IMR-90 (cell line): ENCODE measurements at regions not wholly inside any gene's neighbourhood (a gene's known extent, or its start where the extent isn't known, plus 50 kb on each side); places are given as distances from the start of the nearest gene placed in this dataset.

Experiments
- ATAC-seq: fragments of 200-7000 bp; cut with Tn5 transposase; 2 replicates; pipeline ENCODE4 v1.9.1; 2020; ENCODE audit warnings: low read depth, mild to moderate bottlenecking, moderate library complexity
- BruUV-seq: library from RNA; stranded (reverse); fragments of 400-500 nt; replicated peaks from 2 replicates; lab custom pipeline; 2021; lab: Mats Ljungman, UMichigan
- CTCF ChIA-PET: fragments of 300-600 bp; formaldehyde crosslinking; extraction: SDS; loops from one replicate; lab custom pipeline; 2021; ENCODE audit warnings: antibody characterized with exemption; lab: Yijun Ruan, JAX
- POLR2A ChIA-PET: fragments of 300-600 bp; sonication (Branson Sonifier 250); formaldehyde crosslinking; loops from one replicate; lab custom pipeline; 2022; ENCODE audit warnings: antibody characterized with exemption; ENCODE audit not compliant: unreplicated experiment; lab: Charles Lee
- DNase-seq: peaks from one replicate; pipeline ENCODE4 v3.0.0; 2013
- H2AFZ ChIP-seq: replicated peaks from 2 replicates; pipeline ENCODE3; 2013; ENCODE audit warnings: low read length, mild to moderate bottlenecking; ENCODE audit not compliant: poor library complexity
- H2AK5ac ChIP-seq: 2 replicates; pipeline ENCODE4 v1.6.1; 2013; ENCODE audit warnings: low read depth, low read length, inconsistent platforms
- H2AK9ac ChIP-seq: replicated peaks from 2 replicates; pipeline ENCODE3; 2013; ENCODE audit warnings: mild to moderate bottlenecking, low read depth, low read length, moderate library complexity; ENCODE audit not compliant: poor library complexity
- H2BK120ac ChIP-seq: 2 replicates; pipeline ENCODE4 v1.6.1; 2013; ENCODE audit warnings: low read depth, low read length, inconsistent platforms
- H2BK15ac ChIP-seq: 3 replicates; pipeline ENCODE4 v1.6.1; 2013; ENCODE audit warnings: low read depth, low read length, inconsistent platforms
- H2BK20ac ChIP-seq: 2 replicates; pipeline ENCODE4 v1.6.1; 2013; ENCODE audit warnings: low read depth, mild to moderate bottlenecking, inconsistent platforms, low read length, moderate library complexity
- H2BK5ac ChIP-seq: 2 replicates; pipeline ENCODE4 v1.6.1; 2013; ENCODE audit warnings: mild to moderate bottlenecking, low read depth, low read length, inconsistent platforms; ENCODE audit not compliant: poor library complexity, severe bottlenecking
- H3K14ac ChIP-seq: replicated peaks from 2 replicates; pipeline ENCODE4 v1.6.1; 2013; ENCODE audit warnings: low read depth, low read length, inconsistent platforms
- H3K18ac ChIP-seq: 2 replicates; pipeline ENCODE4 v1.6.1; 2013; ENCODE audit warnings: low read depth, low read length, control low read depth
- H3K23ac ChIP-seq: 2 replicates; pipeline ENCODE4 v1.6.1; 2013; ENCODE audit warnings: low read depth, low read length, inconsistent platforms
- H3K27ac ChIP-seq: 2 replicates; pipeline ENCODE4 v1.5.1; 2013; ENCODE audit warnings: mild to moderate bottlenecking, control low read depth, low read length; ENCODE audit not compliant: insufficient read depth
- H3K27me3 ChIP-seq: 2 replicates; pipeline ENCODE4 v1.6.1; 2013; ENCODE audit warnings: low read length; ENCODE audit not compliant: control insufficient read depth, insufficient read depth
- H3K36me3 ChIP-seq: 2 replicates; pipeline ENCODE4 v1.6.1; 2013; ENCODE audit warnings: low read length, mixed read lengths; ENCODE audit not compliant: control insufficient read depth, insufficient read depth
- H3K4ac ChIP-seq: 2 replicates; pipeline ENCODE4 v1.6.1; 2013; ENCODE audit warnings: low read depth, low read length, inconsistent platforms
- H3K4me1 ChIP-seq: 2 replicates; pipeline ENCODE4 v1.6.1; 2013; ENCODE audit warnings: low read length, mixed read lengths; ENCODE audit not compliant: control insufficient read depth, insufficient read depth
- H3K4me2 ChIP-seq: 2 replicates; pipeline ENCODE4 v1.6.1; 2013; ENCODE audit warnings: low read depth, mild to moderate bottlenecking, control low read depth, low read length, moderate library complexity
- H3K4me3 ChIP-seq: 2 replicates; pipeline ENCODE4 v1.5.1; 2013; ENCODE audit warnings: low read depth, mild to moderate bottlenecking, control low read depth, low read length, moderate library complexity; ENCODE audit not compliant: insufficient read depth
- H3K56ac ChIP-seq: 2 replicates; pipeline ENCODE4 v1.6.1; 2013; ENCODE audit warnings: low read length, inconsistent platforms; ENCODE audit not compliant: insufficient read depth; ENCODE audit errors: extremely low read depth
- H3K79me1 ChIP-seq, 2 experiments: 2 replicates each; pipeline ENCODE4 v1.6.1; 2013; ENCODE audit warnings: low read length in 2 of 2, inconsistent platforms in 1 of 2, low read depth in 1 of 2
- H3K9ac ChIP-seq: 2 replicates; pipeline ENCODE4 v1.6.1; 2013; ENCODE audit warnings: low read depth, low read length, control low read depth
- H3K9me1 ChIP-seq: 2 replicates; pipeline ENCODE4 v1.6.1; 2013; ENCODE audit warnings: low read length, inconsistent platforms; ENCODE audit not compliant: insufficient read depth
- H3K9me3 ChIP-seq: 2 replicates; pipeline ENCODE4 v1.6.1; 2013; ENCODE audit warnings: low read length; ENCODE audit not compliant: control insufficient read depth, insufficient read depth
- H4K20me1 ChIP-seq: 2 replicates; pipeline ENCODE4 v1.6.1; 2013; ENCODE audit warnings: low read length, inconsistent platforms; ENCODE audit not compliant: insufficient read depth
- H4K5ac ChIP-seq: 2 replicates; pipeline ENCODE4 v1.6.1; 2013; ENCODE audit warnings: mild to moderate bottlenecking, low read depth, low read length, control low read depth
- H4K8ac ChIP-seq, 2 experiments: 2 replicates each; pipeline ENCODE4 v1.6.1; 2013; ENCODE audit warnings: low read depth in 2 of 2, low read length in 2 of 2, control low read depth in 1 of 2, inconsistent platforms in 1 of 2
- H4K91ac ChIP-seq: 2 replicates; pipeline ENCODE4 v1.6.1; 2013; ENCODE audit warnings: low read depth, low read length, inconsistent platforms; ENCODE audit not compliant: insufficient read depth
- CTCF ChIP-seq: conservative IDR thresholded peaks from 2 replicates; pipeline ENCODE4 v1.5.1; 2012; ENCODE audit warnings: mild to moderate bottlenecking, low read depth, low read length, improper control_type of control experiment
- FOS ChIP-seq: fragments of 150-350 bp; IDR thresholded peaks from 2 replicates; pipeline ENCODE4 v1.6.1; 2016; ENCODE audit warnings: low read depth, low read length
- MXI1 ChIP-seq: IDR thresholded peaks from 2 replicates; pipeline ENCODE4 v1.6.1; 2012; ENCODE audit warnings: low read depth, mild to moderate bottlenecking, low read length, moderate library complexity, borderline replicate concordance
- RAD21 ChIP-seq: IDR thresholded peaks from 2 replicates; pipeline ENCODE4 v1.6.1; 2012; ENCODE audit warnings: low read length, improper control_type of control experiment
- RCOR1 ChIP-seq: IDR thresholded peaks from 2 replicates; pipeline ENCODE4 v1.6.1; 2012; ENCODE audit warnings: mild to moderate bottlenecking, low read length, improper control_type of control experiment; ENCODE audit not compliant: insufficient replicate concordance
- RFX5 ChIP-seq: IDR thresholded peaks from 2 replicates; pipeline ENCODE4 v1.8.0; 2012; ENCODE audit warnings: low read depth, mild to moderate bottlenecking, low read length, moderate library complexity
- WGBS, 2 experiments: methylation state at CpG; one replicate each; pipeline versions ENCODE4 v1.1.5 to v1.1.7; 2013; ENCODE audit warnings: missing lambda C conversion rate in 2 of 2; ENCODE audit not compliant: insufficient read length in 1 of 2; ENCODE audit errors: extremely low coverage in 2 of 2; 5-methylcytosine and 5-hydroxymethylcytosine counted together
- dilution Hi-C: fragments of 300-500 bp; cut with HindIII; formaldehyde crosslinking; loops from one replicate; pipeline ENCODE4 v1.14.3; 2018; ENCODE audit warnings: low sequenced_read_pairs; ENCODE audit not compliant: unreplicated experiment
- in situ Hi-C: fragments of 300-500 bp; cut with MboI; formaldehyde crosslinking; loops from 3 replicates; pipeline ENCODE4 v1.14.3; 2019; ENCODE audit warnings: low sequenced_read_pairs, inconsistent platforms, mixed read lengths
- intact Hi-C: fragments of 100-400 bp; cut with micrococcal nuclease; formaldehyde crosslinking; loops from 2 replicates; pipeline ENCODE4 v1.10.0; 2022
- TF ChIP-seq, protein P1 (sequence below): fragments of 150-350 bp; IDR thresholded peaks from 2 replicates; pipeline ENCODE4 v1.6.1; 2016; ENCODE audit warnings: low read depth, mild to moderate bottlenecking, low read length, moderate library complexity, borderline replicate concordance

- Histone ChIP-seq H2AK5ac (no peak overlapping the region; the same call in 1 of the 2 replicates), H3K79me1 (no peaks in the 10 kb centered on the region), H3K9me3 (no peaks in the 10 kb centered on the region), H2BK15ac (no peak overlapping the region), H4K91ac (no peak overlapping the region), H3K14ac (0 out of 2 replicates have a peak overlapping the region, but pooled peaks have one; percentile 47), H3K18ac (no peak overlapping the region; the same call in 1 of the 2 replicates), H3K27me3 (0 out of 2 replicates have a peak, but pooled peaks cover 2% of the 10 kb centered on the region), H2AFZ (peak overlapping the region; percentile 34), H2BK20ac (no peak overlapping the region), H4K8ac (no peak overlapping the region), H3K56ac (no peak overlapping the region), H2AK9ac (no peak overlapping the region), H3K9me1 (0 out of 2 replicates have a peak, but pooled peaks cover 4% of the 10 kb centered on the region), H3K27ac (no peak overlapping the region), H3K4ac (no peak overlapping the region), H3K9ac (no peak overlapping the region), H3K4me1 (no peaks in the 10 kb centered on the region; the same call in 1 of the 2 replicates), H4K20me1 (no peaks in the 10 kb centered on the region), H3K23ac (peak overlapping the region; percentile 31; the same call in 1 of the 2 replicates), H3K4me2 (no peak overlapping the region), H4K5ac (no peak overlapping the region), H2BK120ac (no peak overlapping the region), H3K36me3 (no peaks in the 10 kb centered on the region), H2BK5ac (no peak overlapping the region), H3K4me3 (no peak overlapping the region)
- ChIA-PET CTCF (no interaction called here), POLR2A (no interaction called here)
- no CpG with 5 or more reads among the region's 5 CpGs for WGBS, 2 experiments
- no peak for TF ChIP-seq RFX5
- no peak for TF ChIP-seq FOS
- no peak for TF ChIP-seq RCOR1
- TF ChIP-seq, protein P1, sequence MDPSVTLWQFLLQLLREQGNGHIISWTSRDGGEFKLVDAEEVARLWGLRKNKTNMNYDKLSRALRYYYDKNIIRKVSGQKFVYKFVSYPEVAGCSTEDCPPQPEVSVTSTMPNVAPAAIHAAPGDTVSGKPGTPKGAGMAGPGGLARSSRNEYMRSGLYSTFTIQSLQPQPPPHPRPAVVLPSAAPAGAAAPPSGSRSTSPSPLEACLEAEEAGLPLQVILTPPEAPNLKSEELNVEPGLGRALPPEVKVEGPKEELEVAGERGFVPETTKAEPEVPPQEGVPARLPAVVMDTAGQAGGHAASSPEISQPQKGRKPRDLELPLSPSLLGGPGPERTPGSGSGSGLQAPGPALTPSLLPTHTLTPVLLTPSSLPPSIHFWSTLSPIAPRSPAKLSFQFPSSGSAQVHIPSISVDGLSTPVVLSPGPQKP: no peak
- no peak for TF ChIP-seq MXI1
- TF ChIP-seq RAD21: no peak
- no peak for TF ChIP-seq CTCF
- in situ Hi-C loops (loop anchor here (10.0 to 25.0 kb wide), 2 partner anchors 57 to 154 kb away; no protein-coding TSS in a partner anchor), dilution Hi-C loops (no loop called here), intact Hi-C loops (no loop called here)
- BruUV-seq: no TSS peak
- peak; percentile 28 for ATAC-seq
- DNase-seq: no peak
Measured at GRCh38 chr9:105141146-105141975, 103.1 kb upstream of the SLC44A1 start.
